H1 (cell line): ENCODE measurements at regions not wholly inside any gene's neighbourhood (a gene's known extent, or its start where the extent isn't known, plus 50 kb on each side); places are given as distances from the start of the nearest gene placed in this dataset.

ENCODE experiments used
- POLR2A ChIP-seq, 2 experiments: IDR thresholded peaks; 1 replicate in 1 of 2; 2 replicates in 1 of 2; pipeline ENCODE4 v1.6.1; 2011; ENCODE audit warnings: low read depth in 2 of 2, low read length in 2 of 2, mild to moderate bottlenecking in 2 of 2; ENCODE audit errors: control extremely low read depth in 1 of 2
- SP1 ChIP-seq: IDR thresholded peaks from 2 replicates; pipeline ENCODE4 v1.6.1; 2011; ENCODE audit warnings: low read depth, low read length
- TF ChIP-seq, protein P1 (sequence below): IDR thresholded peaks from 2 replicates; pipeline ENCODE4 v1.6.1; 2012; ENCODE audit warnings: low read length, inconsistent platforms

DNA sequence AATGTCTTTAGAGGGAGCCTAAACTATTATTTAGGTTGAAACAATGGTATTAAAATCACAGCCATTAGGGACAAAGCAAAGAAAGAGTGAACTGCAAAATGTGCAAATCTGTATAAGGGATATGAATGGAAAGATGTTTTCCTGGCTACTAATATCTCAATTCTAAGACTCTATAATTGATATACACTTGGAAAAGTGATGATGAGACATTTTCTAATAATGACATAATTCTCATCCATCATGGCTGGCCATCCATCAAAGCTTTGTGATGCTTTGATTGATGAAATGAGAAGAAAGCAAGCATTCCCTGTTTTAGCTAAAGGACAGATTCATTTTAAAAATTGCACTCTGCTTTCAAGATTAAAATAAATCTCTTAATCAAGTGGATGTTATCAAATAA lies 965.5 kb upstream of the IGFBP7 start (continued):
- TF ChIP-seq SP1, result no peak
- TF ChIP-seq, protein P1, sequence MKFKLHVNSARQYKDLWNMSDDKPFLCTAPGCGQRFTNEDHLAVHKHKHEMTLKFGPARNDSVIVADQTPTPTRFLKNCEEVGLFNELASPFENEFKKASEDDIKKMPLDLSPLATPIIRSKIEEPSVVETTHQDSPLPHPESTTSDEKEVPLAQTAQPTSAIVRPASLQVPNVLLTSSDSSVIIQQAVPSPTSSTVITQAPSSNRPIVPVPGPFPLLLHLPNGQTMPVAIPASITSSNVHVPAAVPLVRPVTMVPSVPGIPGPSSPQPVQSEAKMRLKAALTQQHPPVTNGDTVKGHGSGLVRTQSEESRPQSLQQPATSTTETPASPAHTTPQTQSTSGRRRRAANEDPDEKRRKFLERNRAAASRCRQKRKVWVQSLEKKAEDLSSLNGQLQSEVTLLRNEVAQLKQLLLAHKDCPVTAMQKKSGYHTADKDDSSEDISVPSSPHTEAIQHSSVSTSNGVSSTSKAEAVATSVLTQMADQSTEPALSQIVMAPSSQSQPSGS, result no peak
- no peak for TF ChIP-seq POLR2A (IDR thresholded peaks at IDR 0.05; ENCODE audit: control extremely low read depth in 1 of 2, low read depth in 2 of 2, low read length in 2 of 2)
- TF ChIP-seq, all 59 proteins: peak for 0
